Mesothelial cell of epicardium (in vitro differentiated cells): ENCODE measurements at regions not wholly inside any gene's neighbourhood (a gene's known extent, or its start where the extent isn't known, plus 50 kb on each side); places are given as distances from the start of the nearest gene placed in this dataset.
"Not testable (repeated sequence)": the region's sequence is repeated elsewhere in the genome, so short reads cannot be mapped to it uniquely, and the experiment has no call there.

Experiments used
- DNase-seq, 2 experiments: peaks; one replicate each; pipeline ENCODE4 v3.0.0; 2021; ENCODE audit warnings: low spot score in 2 of 2; ENCODE audit not compliant: unreplicated experiment in 2 of 2
- H3K27ac Mint-ChIP-seq: 2 replicates; pipeline ENCODE4 v1.8.0; 2021; ENCODE audit warnings: mixed read lengths
- H3K27me3 Mint-ChIP-seq: 2 replicates; pipeline ENCODE4 v1.8.0; 2021; ENCODE audit warnings: low read depth, mixed read lengths
- H3K36me3 Mint-ChIP-seq: 2 replicates; pipeline ENCODE4 v1.8.0; 2021; ENCODE audit warnings: mixed read lengths
- H3K4me1 Mint-ChIP-seq: 2 replicates; pipeline ENCODE4 v1.8.0; 2021; ENCODE audit warnings: mixed read lengths
- H3K4me3 Mint-ChIP-seq: 2 replicates; pipeline ENCODE4 v1.8.0; 2021; ENCODE audit warnings: mild to moderate bottlenecking, moderate library complexity, mixed read lengths
- H3K9me3 Mint-ChIP-seq: 2 replicates; pipeline ENCODE4 v1.8.0; 2021; ENCODE audit warnings: mixed read lengths
- TF ChIP-seq, protein P1 (sequence below): fragments of 200-600 bp; sonication (generic); IDR thresholded peaks from one replicate; pipeline ENCODE4 v1.5.0; 2021; ENCODE audit warnings: antibody characterized with exemption; ENCODE audit not compliant: unreplicated experiment

DNA sequence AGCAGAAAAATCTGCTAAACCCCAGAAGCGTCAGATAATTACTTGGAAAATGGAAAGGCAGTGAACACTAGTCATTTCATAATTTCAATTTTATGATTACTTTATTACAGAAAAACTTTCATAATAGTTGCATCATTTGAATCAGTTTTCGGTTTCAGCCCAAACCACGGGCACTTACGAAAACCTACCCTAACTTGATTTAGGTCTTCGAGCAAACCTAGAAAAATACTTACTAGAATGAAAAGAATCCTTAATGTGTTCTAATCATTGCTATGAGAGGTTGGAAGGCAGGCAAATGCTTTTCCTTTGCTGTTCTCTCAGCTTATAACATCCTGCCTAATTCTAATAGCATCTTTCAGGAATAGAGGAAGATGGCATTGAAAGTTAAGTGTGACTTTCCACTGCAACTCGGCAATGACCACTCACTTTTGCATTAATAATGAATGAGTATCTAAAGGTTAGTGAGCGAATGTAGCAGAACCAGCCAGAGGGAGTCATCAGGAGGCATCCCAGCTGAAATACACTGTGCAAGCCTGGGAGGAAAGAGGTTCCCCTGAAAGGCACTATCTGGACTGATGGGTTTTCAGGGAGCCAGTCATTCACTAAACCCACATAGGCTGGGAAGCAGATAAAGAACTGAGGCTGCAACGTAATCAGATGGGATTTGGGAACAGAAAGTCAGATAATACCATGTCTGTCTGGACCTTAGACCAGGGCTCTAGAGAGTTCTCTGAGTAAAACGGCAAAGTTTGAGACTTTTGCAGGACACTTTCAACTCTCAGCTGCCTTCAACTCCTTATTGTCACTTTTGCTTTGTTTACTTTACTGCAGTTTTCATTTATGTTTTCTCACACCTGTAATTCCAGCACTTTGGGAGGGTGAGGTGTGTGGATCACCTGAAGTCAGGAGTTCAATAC, 520.8 kb downstream of the RNF144A start:
- Mint-ChIP-seq H3K4me1 (no peaks in the 10 kb centered on the region), H3K27ac (no peak overlapping the region), H3K4me3 (no peak overlapping the region), H3K9me3 (peaks cover 10% of the 10 kb centered on the region), H3K27me3 (peaks cover 11% of the 10 kb centered on the region), H3K36me3 (peaks cover 3% of the 10 kb centered on the region)
- no peak for DNase-seq
- TF ChIP-seq, protein P1, sequence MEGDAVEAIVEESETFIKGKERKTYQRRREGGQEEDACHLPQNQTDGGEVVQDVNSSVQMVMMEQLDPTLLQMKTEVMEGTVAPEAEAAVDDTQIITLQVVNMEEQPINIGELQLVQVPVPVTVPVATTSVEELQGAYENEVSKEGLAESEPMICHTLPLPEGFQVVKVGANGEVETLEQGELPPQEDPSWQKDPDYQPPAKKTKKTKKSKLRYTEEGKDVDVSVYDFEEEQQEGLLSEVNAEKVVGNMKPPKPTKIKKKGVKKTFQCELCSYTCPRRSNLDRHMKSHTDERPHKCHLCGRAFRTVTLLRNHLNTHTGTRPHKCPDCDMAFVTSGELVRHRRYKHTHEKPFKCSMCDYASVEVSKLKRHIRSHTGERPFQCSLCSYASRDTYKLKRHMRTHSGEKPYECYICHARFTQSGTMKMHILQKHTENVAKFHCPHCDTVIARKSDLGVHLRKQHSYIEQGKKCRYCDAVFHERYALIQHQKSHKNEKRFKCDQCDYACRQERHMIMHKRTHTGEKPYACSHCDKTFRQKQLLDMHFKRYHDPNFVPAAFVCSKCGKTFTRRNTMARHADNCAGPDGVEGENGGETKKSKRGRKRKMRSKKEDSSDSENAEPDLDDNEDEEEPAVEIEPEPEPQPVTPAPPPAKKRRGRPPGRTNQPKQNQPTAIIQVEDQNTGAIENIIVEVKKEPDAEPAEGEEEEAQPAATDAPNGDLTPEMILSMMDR = no peak

DNA sequence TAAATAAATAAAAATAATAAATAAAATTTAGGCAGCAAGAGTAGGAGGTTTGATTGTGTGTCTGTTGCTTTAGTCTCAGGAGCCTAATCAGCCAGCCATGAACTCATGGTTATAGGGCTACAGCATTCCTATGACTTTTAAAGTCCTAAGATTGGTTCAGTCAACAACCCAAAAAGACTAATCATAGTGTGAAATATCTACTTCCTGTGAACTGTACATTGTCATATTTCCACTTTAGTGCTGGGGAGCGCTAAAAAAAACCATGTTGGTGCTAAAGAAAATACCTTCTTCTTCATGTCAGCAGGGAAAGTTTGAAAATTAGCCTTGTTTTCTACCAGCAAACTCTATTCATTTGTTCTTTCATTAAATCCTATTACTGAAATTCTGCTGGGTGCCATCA, 521.6 kb downstream of the RNF144A start:
- H3K4me3 Mint-ChIP-seq = no peak overlapping the region

DNA sequence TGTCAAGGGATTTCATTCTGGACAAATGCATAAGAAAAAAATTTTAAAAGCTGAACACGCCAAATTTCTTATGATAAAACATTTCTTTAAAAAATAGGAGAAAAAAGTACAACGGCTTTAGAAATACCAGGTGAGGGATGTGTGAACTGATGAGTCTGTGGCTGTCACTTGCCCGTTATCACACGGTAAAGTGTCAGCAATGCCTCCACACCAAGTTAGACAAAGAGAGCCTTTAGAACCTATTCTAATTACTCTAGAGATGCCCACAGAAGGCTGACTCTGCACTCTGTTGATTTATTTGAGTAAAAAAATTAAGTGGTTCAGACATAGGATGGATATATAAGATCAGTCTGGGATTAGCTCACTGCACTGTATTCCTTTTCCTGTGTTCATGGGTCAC, 523.8 kb downstream of the RNF144A start:
- TF ChIP-seq, protein P1 = no peak
- Mint-ChIP-seq H3K27ac (no peak overlapping the region), H3K36me3 (no peaks in the 10 kb centered on the region), H3K9me3 (no peaks in the 10 kb centered on the region), H3K4me3 (no peak overlapping the region), H3K4me1 (no peaks in the 10 kb centered on the region), H3K27me3 (peaks cover 11% of the 10 kb centered on the region)
- no peak for DNase-seq

More for the DNA sequence above, 521.6 kb downstream of the RNF144A start:
- Mint-ChIP-seq H3K36me3 (peaks cover 3% of the 10 kb centered on the region), H3K27ac (no peak overlapping the region), H3K27me3 (peaks cover 11% of the 10 kb centered on the region), H3K4me1 (no peaks in the 10 kb centered on the region), H3K9me3 (peaks cover 6% of the 10 kb centered on the region)
- no peak for DNase-seq
- TF ChIP-seq, protein P1 = no peak

DNA sequence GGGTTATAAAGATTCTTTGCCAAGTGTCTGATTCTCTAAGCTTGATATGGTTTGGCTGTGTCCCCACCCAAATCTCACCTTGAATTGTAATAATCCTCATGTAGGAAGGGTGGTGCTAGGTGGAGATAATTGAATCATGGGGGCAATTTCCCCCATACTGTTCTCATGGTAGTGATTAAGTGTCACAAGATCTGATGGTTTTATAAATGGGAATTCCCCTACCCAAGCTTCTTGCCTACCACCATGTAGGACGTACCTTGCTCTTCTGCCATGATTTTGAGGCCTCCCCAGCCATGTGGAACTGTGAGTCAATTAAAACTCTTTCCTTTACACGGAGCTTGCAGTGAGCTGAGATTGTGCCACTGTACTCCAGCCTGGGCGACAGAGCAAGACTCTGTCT, 524.6 kb downstream of the RNF144A start:
- H3K4me1 Mint-ChIP-seq, H3K4me3 Mint-ChIP-seq, H3K9me3 Mint-ChIP-seq, DNase-seq, H3K27me3 Mint-ChIP-seq, H3K36me3 Mint-ChIP-seq, H3K27ac Mint-ChIP-seq: not testable (repeated sequence)

DNA sequence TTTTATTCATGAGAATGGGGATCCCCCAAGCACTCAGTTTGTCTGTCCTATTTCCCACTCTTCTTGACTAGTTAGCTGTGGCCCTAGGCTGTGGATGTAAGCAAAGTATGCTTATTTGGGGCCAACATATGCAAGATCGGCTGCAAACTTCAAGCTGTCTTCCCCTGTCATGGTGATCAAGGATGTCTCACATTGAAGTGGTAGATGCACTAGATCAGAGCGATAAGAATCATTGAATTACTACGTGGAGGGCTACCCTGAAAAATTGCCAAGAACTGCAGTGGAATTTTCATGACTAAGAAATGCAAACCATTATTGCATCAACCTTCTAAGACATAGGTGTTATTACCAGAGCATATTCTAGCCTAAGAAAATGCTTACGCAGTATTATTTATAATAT, 527.4 kb downstream of the RNF144A start:
- no peaks in the 10 kb centered on the region for H3K9me3 Mint-ChIP-seq
- TF ChIP-seq, protein P1 = no peak
- no peaks in the 10 kb centered on the region for H3K4me1 Mint-ChIP-seq
- H3K27me3 Mint-ChIP-seq = peaks cover 8% of the 10 kb centered on the region
- H3K36me3 Mint-ChIP-seq = no peaks in the 10 kb centered on the region
- H3K27ac Mint-ChIP-seq = no peak overlapping the region
- DNase-seq = no peak
- no peak overlapping the region for H3K4me3 Mint-ChIP-seq

DNA sequence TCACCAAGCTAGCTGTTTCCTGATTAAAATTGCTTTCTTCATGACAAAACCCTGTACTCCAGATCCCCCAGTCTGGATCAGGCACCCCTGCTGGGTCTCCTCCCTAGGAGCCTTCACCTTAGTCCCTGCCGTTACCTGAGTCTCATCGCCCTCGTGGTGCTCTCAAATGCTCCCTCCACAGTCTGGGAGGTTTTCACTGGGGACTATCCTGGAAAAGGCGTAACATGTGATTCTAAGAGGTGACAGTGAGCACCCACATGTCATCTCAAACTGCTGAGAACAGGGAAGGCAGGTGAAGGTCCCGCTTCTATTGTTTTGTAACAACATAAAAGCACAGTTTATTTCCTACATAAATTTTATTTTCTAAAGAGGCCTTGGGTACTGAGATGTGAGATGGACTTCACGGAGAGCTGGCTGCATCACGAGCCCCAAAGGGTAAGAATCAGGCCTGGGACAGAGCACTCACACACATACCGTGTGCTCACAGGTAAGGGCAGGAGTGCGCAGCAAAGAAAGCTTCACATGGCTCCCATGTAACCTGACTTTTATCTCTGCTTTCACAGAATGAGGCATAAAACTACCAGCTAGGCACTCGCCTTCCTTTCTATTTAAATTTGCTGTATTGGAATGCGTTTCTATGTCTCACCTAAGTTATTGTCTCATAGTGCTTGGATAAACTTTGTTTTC, 531.5 kb downstream of the RNF144A start:
- no peak overlapping the region for H3K27ac Mint-ChIP-seq
- H3K36me3 Mint-ChIP-seq = no peaks in the 10 kb centered on the region
- H3K27me3 Mint-ChIP-seq = no peaks in the 10 kb centered on the region
- no peak overlapping the region for H3K4me3 Mint-ChIP-seq
- no peaks in the 10 kb centered on the region for H3K9me3 Mint-ChIP-seq
- DNase-seq = no peak
- H3K4me1 Mint-ChIP-seq = no peaks in the 10 kb centered on the region
- TF ChIP-seq, protein P1 = no peak
